Activated CD4-positive, alpha-beta memory T cell treated with anti-CD3 and anti-CD28 coated beads for 36 hours (primary cell): ENCODE measurements at regions not wholly inside any gene's neighbourhood (a gene's known extent, or its start where the extent isn't known, plus 50 kb on each side); places are given as distances from the start of the nearest gene placed in this dataset.

ENCODE experiments used
- CTCF ChIA-PET: fragments of 350-600 bp; sonication (Branson Sonifier 250); formaldehyde crosslinking; loops from one replicate; lab custom pipeline; 2021; ENCODE audit warnings: antibody characterized with exemption, inconsistent platforms; lab: Charles Lee
- POLR2A ChIA-PET: fragments of 350-600 bp; sonication (Branson Sonifier 250); formaldehyde crosslinking; loops from one replicate; lab custom pipeline; 2021; ENCODE audit warnings: antibody characterized with exemption; lab: Charles Lee
- DNase-seq: peaks from one replicate; pipeline ENCODE4 v3.0.0-alpha.2; 2020
- H3K27ac Mint-ChIP-seq: one replicate; pipeline ENCODE4 v1.8.0; 2021; ENCODE audit warnings: mixed read lengths
- H3K27me3 Mint-ChIP-seq: one replicate; pipeline ENCODE4 v1.8.0; 2021; ENCODE audit warnings: mixed read lengths
- H3K36me3 Mint-ChIP-seq: one replicate; pipeline ENCODE4 v1.8.0; 2021; ENCODE audit warnings: mixed read lengths
- H3K4me1 Mint-ChIP-seq: one replicate; pipeline ENCODE4 v1.8.0; 2021; ENCODE audit warnings: low read depth, mixed read lengths
- H3K4me3 Mint-ChIP-seq: one replicate; pipeline ENCODE4 v1.8.0; 2021; ENCODE audit warnings: mild to moderate bottlenecking, mixed read lengths
- H3K9me3 Mint-ChIP-seq: one replicate; pipeline ENCODE4 v1.8.0; 2021; ENCODE audit warnings: mixed read lengths
- intact Hi-C: fragments of 100-400 bp; cut with micrococcal nuclease; formaldehyde crosslinking; loops from one replicate; pipeline ENCODE4 v1.15.1; 2023

DNA sequence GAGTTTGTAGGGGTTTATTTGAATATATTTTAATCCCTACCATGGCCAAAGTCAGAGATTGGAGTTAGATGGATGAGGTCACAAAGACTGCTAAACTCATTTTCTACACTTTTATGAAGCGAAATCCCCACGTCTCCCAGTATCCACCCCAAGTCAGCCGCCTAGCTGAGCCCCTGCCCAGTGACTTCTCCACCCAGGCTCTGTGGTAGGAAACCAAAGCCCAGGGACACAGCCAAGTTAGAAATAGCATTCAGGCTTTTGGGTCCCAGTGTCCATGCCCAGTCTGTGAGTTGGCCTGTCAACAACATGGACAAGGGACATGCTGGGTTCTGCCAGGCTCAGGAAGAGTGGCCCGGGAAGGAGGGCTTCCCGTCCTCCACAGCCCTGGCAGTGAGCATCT, 474.0 kb downstream of the FOXO1 start:
- Mint-ChIP-seq H3K4me1 (peaks cover 51% of the 10 kb centered on the region), H3K27me3 (no peaks in the 10 kb centered on the region), H3K27ac (no peak overlapping the region), H3K9me3 (no peaks in the 10 kb centered on the region), H3K4me3 (no peak overlapping the region), H3K36me3 (no peaks in the 10 kb centered on the region)
- POLR2A ChIA-PET: interaction anchor here (1.8 kb wide), 1 partner anchor 12 kb away, joined by 4 read pairs; no protein-coding TSS in a partner anchor
- DNase-seq: no peak
- intact Hi-C loops: no loop called here
- CTCF ChIA-PET: no interaction called here

DNA sequence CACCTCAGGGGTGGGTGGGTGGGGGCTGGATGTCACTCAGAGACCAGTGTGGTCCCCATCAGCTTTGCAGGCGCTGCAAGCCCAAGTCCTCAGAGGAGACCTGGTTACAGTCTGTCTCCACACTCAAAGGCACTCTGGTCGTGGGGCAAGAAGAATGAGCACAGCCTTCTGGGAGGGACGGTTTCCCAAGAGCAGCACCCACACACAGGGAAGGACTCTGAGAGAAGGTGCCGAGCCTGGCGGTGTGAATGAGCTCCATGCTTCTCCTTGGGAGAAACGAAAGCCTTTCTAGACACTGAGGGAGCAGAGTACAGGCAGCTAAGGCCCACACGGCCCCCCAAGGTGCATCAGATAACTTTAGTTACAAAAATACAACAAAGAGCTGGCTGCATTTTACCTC, 473.6 kb downstream of the FOXO1 start:
- Mint-ChIP-seq H3K9me3 (no peaks in the 10 kb centered on the region), H3K27ac (no peak overlapping the region), H3K4me3 (no peak overlapping the region), H3K4me1 (peaks cover 47% of the 10 kb centered on the region), H3K36me3 (no peaks in the 10 kb centered on the region), H3K27me3 (no peaks in the 10 kb centered on the region)
- CTCF ChIA-PET: no interaction called here
- DNase-seq: no peak
- POLR2A ChIA-PET: interaction anchor here (1.8 kb wide), 1 partner anchor 12 kb away, joined by 4 read pairs; no protein-coding TSS in a partner anchor
- intact Hi-C loops: no loop called here

DNA sequence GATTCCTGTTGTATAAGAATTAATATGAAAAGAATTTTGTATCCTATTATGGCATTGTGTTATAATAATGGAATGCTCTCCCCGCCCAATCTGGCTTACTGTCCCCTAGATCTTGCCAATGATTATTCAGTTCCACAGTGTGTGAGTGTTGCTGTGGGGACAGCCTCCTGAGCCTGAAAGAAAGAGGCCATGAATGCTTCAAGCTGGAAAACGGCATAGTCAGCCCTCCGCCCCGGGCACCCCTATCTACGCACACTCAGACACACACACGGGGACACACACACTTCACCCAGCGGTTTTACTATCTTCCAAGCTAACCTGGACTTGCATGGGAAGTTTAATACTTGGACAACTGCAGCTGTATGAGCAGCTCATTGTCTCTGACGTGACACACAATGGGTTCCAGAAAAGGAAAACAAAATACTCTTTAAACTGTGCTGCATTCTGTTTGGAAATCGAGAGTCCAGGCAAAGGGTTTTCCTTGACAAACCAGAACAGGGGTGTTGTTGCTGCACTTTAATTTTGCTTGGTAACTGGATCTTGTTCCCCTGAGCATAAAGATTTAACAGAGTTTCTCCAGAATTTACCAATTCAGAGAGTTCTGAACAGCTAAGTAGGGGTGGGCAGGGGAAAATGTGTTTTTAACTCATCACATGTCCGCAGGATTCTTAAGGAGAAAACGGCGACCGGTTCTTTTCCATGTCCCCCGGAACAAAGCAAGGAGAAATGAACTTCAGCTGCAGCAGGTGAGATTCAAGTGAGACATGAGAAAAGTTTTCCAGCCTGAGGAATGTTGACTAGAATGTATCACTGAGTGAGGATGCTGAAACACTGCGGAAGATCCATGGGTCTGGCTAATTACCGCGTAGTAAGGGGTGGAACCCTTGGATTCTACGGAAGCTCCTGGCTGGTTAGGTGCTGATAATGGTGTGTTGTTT, 472.9 kb downstream of the FOXO1 start:
- H3K4me3 Mint-ChIP-seq: no peak overlapping the region
- no peak overlapping the region for H3K27ac Mint-ChIP-seq
- CTCF ChIA-PET: interaction anchor here (0.6 to 1.7 kb wide), 2 partner anchors 122 to 467 kb away, joined by 3 to 4 read pairs; no protein-coding TSS in a partner anchor
- H3K9me3 Mint-ChIP-seq: no peaks in the 10 kb centered on the region
- intact Hi-C loops: no loop called here
- H3K36me3 Mint-ChIP-seq: no peaks in the 10 kb centered on the region
- H3K27me3 Mint-ChIP-seq: no peaks in the 10 kb centered on the region
- DNase-seq: no peak
- POLR2A ChIA-PET: interaction anchor here (1.8 kb wide), 1 partner anchor 11 kb away, joined by 4 read pairs; no protein-coding TSS in a partner anchor
- H3K4me1 Mint-ChIP-seq: peaks cover 40% of the 10 kb centered on the region

DNA sequence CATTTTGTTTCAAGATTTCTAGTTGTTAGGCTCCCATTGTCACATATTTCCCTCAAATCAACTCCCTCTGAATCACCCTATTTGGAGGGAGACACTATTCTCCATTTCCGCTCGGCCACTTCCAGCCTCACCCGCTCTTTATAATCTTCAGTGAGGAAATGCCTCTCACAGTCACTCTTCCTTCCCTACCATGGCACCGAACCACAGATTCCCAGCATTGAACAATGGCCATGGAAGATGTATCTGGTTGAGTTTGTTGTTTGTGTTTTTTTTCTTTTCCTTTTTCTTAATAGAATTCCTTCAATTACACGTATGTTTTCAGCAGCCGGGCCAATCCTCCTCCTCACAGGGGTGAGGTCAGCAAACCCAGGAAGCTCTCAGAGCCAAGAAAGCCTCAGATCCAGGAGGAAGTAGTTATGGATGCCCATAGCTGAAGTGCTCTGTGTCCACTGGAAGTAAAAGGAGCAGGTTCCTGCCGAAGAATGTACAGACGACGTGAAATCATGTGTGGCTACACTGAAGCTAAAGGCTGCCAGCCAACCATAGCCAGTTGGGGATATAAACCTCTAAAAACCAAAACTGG, 472.1 kb downstream of the FOXO1 start:
- no peaks in the 10 kb centered on the region for H3K9me3 Mint-ChIP-seq
- H3K27me3 Mint-ChIP-seq: no peaks in the 10 kb centered on the region
- H3K36me3 Mint-ChIP-seq: no peaks in the 10 kb centered on the region
- H3K4me3 Mint-ChIP-seq: no peak overlapping the region
- ChIA-PET POLR2A (no interaction called here), CTCF (interaction anchor here (1.7 kb wide), 1 partner anchor 121 kb away, joined by 4 read pairs; no protein-coding TSS in a partner anchor)
- intact Hi-C loops: no loop called here
- H3K4me1 Mint-ChIP-seq: peaks cover 32% of the 10 kb centered on the region
- no peak overlapping the region for H3K27ac Mint-ChIP-seq
- no peak for DNase-seq

DNA sequence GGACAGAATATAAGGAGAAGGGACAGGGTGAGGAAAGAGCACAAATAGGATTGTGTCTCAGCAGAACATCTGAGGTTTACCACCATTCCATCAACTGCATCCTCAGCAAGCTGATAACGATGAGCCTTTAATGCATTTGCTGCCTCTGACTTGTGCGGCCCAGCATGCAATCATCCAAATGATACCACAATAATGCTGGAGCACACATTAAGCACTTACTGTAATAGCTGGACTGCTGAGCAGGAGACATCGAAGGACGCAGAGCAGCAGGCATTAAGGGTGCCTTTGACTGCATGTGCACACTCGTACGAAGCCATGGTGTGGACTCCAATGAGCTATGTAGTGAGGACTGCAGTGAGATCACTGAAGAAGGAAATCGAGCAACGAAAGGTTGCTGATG, 469.4 kb downstream of the FOXO1 start:
- H3K27ac Mint-ChIP-seq: no peak overlapping the region
- H3K36me3 Mint-ChIP-seq: no peaks in the 10 kb centered on the region
- intact Hi-C loops: no loop called here
- no peaks in the 10 kb centered on the region for H3K27me3 Mint-ChIP-seq
- DNase-seq: no peak
- POLR2A ChIA-PET: no interaction called here
- no peaks in the 10 kb centered on the region for H3K9me3 Mint-ChIP-seq
- H3K4me1 Mint-ChIP-seq: peaks cover 17% of the 10 kb centered on the region
- CTCF ChIA-PET: no interaction called here
- H3K4me3 Mint-ChIP-seq: no peak overlapping the region

GRCh38 chr13:40197936-40198595, 468.4 kb downstream of the FOXO1 start:
- H3K4me1 Mint-ChIP-seq: peaks cover 14% of the 10 kb centered on the region
- ChIA-PET POLR2A (no interaction called here), CTCF (no interaction called here)
- intact Hi-C loops: no loop called here
- no peaks in the 10 kb centered on the region for H3K36me3 Mint-ChIP-seq
- no peak overlapping the region for H3K27ac Mint-ChIP-seq
- H3K4me3 Mint-ChIP-seq: no peak overlapping the region
- no peak for DNase-seq
- H3K9me3 Mint-ChIP-seq: no peaks in the 10 kb centered on the region
- no peaks in the 10 kb centered on the region for H3K27me3 Mint-ChIP-seq

- intact Hi-C loops: no loop called here
- peaks cover 6% of the 10 kb centered on the region for H3K36me3 Mint-ChIP-seq
- peaks cover 2% of the 10 kb centered on the region for H3K9me3 Mint-ChIP-seq
- H3K4me3 Mint-ChIP-seq: no peak overlapping the region
- no peak overlapping the region for H3K27ac Mint-ChIP-seq
- ChIA-PET CTCF (interaction anchor here (0.6 to 1.3 kb wide), 3 partner anchors 20 to 430 kb away, joined by 3 to 4 read pairs (median 3); no protein-coding TSS in a partner anchor), POLR2A (interaction anchor here (0.9 to 1.8 kb wide), 3 partner anchors 10 to 20 kb away, joined by 3 to 6 read pairs (median 5); no protein-coding TSS in a partner anchor)
- DNase-seq: no peak
- H3K4me1 Mint-ChIP-seq: peaks cover 24% of the 10 kb centered on the region
- H3K27me3 Mint-ChIP-seq: no peaks in the 10 kb centered on the region
Observed at GRCh38 chr13:40200273-40200978, 466.0 kb downstream of the FOXO1 start.

GRCh38 chr13:40204246-40204645, 462.2 kb downstream of the FOXO1 start:
- Mint-ChIP-seq H3K27me3 (no peaks in the 10 kb centered on the region), H3K27ac (no peak overlapping the region), H3K9me3 (peaks cover 2% of the 10 kb centered on the region), H3K4me1 (peaks cover 60% of the 10 kb centered on the region), H3K36me3 (peaks cover 6% of the 10 kb centered on the region), H3K4me3 (no peak overlapping the region)
- ChIA-PET POLR2A (interaction anchor here (0.6 to 1.2 kb wide), 2 partner anchors 12 to 101 kb away, joined by 3 to 4 read pairs; no protein-coding TSS in a partner anchor), CTCF (interaction anchor here (1.0 to 1.1 kb wide), 3 partner anchors 14 to 261 kb away, joined by 3 to 4 read pairs (median 3); no protein-coding TSS in a partner anchor)
- DNase-seq: no peak
- intact Hi-C loops: no loop called here

- Mint-ChIP-seq H3K4me3 (no peak overlapping the region), H3K4me1 (peaks cover 51% of the 10 kb centered on the region), H3K27ac (peak overlapping the region; percentile 99), H3K9me3 (peaks cover 2% of the 10 kb centered on the region), H3K27me3 (no peaks in the 10 kb centered on the region), H3K36me3 (peaks cover 6% of the 10 kb centered on the region)
- intact Hi-C loops: loop anchor here (1.0 to 2.0 kb wide), 6 partner anchors 11 to 180 kb away; no protein-coding TSS in a partner anchor
- ChIA-PET POLR2A (interaction anchor here (1.1 to 2.3 kb wide), 6 partner anchors 15 to 459 kb away, joined by 4 to 14 read pairs (median 6); no protein-coding TSS in a partner anchor), CTCF (interaction anchor here (1.2 to 1.8 kb wide), 2 partner anchors 15 to 137 kb away, joined by 4 to 9 read pairs; no protein-coding TSS in a partner anchor)
- DNase-seq: peak; percentile 44
Observed at GRCh38 chr13:40205771-40206240, 460.6 kb downstream of the FOXO1 start.

- ChIA-PET POLR2A (interaction anchor here (0.7 to 2.3 kb wide), 9 partner anchors 14 to 458 kb away, joined by 3 to 14 read pairs (median 4); no protein-coding TSS in a partner anchor), CTCF (interaction anchor here (0.7 to 1.8 kb wide), 6 partner anchors 14 to 263 kb away, joined by 3 to 9 read pairs (median 4); no protein-coding TSS in a partner anchor)
- Mint-ChIP-seq H3K27ac (peak overlapping the region; percentile 99), H3K36me3 (peaks cover 6% of the 10 kb centered on the region), H3K4me3 (peak overlapping the region; percentile 60), H3K4me1 (peaks cover 52% of the 10 kb centered on the region), H3K9me3 (peaks cover 2% of the 10 kb centered on the region), H3K27me3 (no peaks in the 10 kb centered on the region)
- DNase-seq: peak; percentile 68
- intact Hi-C loops: loop anchor here (1.0 to 2.0 kb wide), 6 partner anchors 11 to 180 kb away; no protein-coding TSS in a partner anchor
Observed at GRCh38 chr13:40206241-40207000, 460.0 kb downstream of the FOXO1 start.
